ENCODE measurements at regions not wholly inside any gene's neighbourhood (a gene's known extent, or its start where the extent isn't known, plus 50 kb on each side); places are given as distances from the start of the nearest gene placed in this dataset.
A peak's percentile ranks its signal among the peaks of the same experiment; 100 is the strongest.

DNA sequence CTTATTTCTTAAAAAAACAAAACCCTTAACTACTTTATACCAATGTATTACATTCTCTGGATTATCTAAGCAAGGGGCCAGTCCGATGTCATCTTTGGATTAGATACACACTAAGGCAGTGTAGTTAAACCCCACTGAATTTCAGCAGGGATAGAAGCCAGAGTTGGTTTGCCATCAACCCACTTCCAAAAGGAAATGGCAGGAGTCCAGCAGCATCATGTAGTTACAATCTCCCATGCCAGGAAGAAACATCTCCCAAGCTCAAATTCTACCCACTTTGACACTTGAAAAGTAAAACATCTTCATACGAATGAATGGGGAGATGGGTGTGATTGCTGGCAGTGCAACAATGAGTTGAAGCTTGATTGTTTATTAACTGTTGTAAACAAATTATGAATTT, 203.5 kb upstream of the PLXNC1 start:
- no peak overlapping the region for H3K4me3 ChIP-seq
- TF ChIP-seq CTCF (IDR thresholded peaks at IDR 0.05): no peak
- no peak for DNase-seq (ENCODE audit: low spot score)
- no peak overlapping the region for H3K27ac ChIP-seq

GRCh38 chr12:93946542-93947150, 201.7 kb upstream of the PLXNC1 start:
- DNase-seq (ENCODE audit: low spot score): no peak
- TF ChIP-seq CTCF (IDR thresholded peaks at IDR 0.05): no peak

GRCh38 chr12:93947486-93947885, 200.9 kb upstream of the PLXNC1 start:
- Histone ChIP-seq H3K4me3 (no peak overlapping the region), H3K27ac (no peak overlapping the region)
- TF ChIP-seq CTCF (IDR thresholded peaks at IDR 0.05): no peak
- no peak for DNase-seq (ENCODE audit: low spot score)

More at GRCh38 chr12:93946542-93947150, 201.7 kb upstream of the PLXNC1 start:
- H3K4me3 ChIP-seq: no peak overlapping the region
- no peak overlapping the region for H3K27ac ChIP-seq

DNA sequence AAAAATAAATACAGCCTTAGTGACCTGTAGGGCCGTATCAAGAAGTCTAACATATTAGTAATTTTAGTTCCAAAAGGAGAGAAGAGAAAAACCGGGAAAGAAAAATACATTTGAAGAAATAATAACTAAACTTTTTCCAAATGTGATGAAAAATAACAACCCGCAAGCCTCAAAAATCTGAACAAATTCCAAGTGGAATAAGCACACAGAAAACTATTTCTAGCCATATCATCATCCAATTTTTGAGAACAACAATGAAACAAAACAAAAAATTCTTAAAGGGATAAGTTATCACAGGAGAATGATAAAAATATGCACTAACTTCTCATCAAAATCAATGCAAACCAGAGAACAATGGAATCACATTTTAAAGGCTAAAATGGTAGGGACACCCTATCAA, 198.1 kb upstream of the PLXNC1 start:
- DNase-seq (ENCODE audit: low spot score): no peak
- no peak overlapping the region for H3K4me3 ChIP-seq
- H3K27ac ChIP-seq: peak overlapping the region in 1 of 2 donors; percentile 25
- TF ChIP-seq CTCF (IDR thresholded peaks at IDR 0.05): no peak

DNA sequence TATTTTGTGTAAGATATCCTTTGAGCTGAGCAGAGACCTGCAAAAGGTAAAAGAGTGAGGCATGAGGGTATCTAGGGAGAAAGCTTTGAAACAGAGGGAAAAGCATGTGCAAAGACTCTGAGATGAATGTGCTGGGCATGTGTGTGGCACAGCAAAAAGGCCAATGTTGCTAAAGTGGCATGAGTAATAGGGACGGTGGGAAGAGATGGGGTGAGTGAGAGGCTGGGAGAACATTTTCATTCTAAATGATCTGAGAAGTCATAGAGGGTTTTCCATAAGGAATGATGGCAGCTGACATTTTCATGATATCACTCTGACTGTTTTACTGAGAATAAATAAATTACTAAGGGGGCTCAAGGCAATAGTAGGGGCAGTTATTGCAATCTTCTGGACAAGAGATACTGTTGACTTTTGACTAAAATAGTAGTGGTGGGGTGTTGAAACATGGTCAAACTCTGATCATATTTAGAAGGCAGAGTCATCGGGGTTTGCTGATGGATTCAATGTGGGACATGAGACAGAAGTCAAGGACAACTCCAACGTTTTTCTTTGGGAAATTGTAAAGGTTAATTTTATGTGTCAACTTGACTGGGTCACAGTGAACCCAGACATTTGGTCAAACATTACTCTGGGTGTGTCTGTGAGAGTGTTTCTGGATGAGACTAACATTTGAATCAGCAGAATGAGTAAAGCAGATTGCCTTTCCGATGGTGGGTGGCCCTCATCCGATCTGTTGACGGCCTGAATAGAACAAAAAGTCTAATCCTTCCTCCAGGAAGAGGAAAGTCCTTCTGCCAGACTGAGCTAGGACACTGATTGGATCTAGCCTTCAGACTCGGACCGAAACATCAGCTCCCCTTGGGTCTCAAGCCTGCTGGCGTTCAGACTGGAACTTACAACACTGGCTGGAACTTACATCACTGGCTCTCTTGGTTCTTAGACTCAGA, 193.9 kb upstream of the PLXNC1 start:
- Histone ChIP-seq H3K27ac (peak overlapping the region; percentile 29 to 60), H3K4me3 (no peak overlapping the region)
- peak; percentile 83 for DNase-seq (ENCODE audit: low spot score)
- TF ChIP-seq CTCF (IDR thresholded peaks at IDR 0.05): no peak

- Histone ChIP-seq H3K27ac (peak overlapping the region in 1 of 2 donors; percentile 45), H3K4me3 (no peak overlapping the region)
- TF ChIP-seq CTCF (IDR thresholded peaks at IDR 0.05): no peak
- no peak for DNase-seq (ENCODE audit: low spot score)
These were observed 191.8 kb upstream of the PLXNC1 start for GRCh38 chr12:93956551-93956950.

All from coronary artery (tissue), 2 donors.